GM12892 (cell line): ENCODE measurements at regions not wholly inside any gene's neighbourhood (a gene's known extent, or its start where the extent isn't known, plus 50 kb on each side); places are given as distances from the start of the nearest gene placed in this dataset.

Source experiments
- POLR2A ChIP-seq: IDR thresholded peaks from 2 replicates; pipeline ENCODE4 v1.6.1; 2011; ENCODE audit warnings: low read depth, low read length, control low read depth
- POLR2AphosphoS5 ChIP-seq: IDR thresholded peaks from 2 replicates; pipeline ENCODE4 v1.6.1; 2011; ENCODE audit warnings: low read depth, low read length, control low read depth
- TAF1 ChIP-seq: IDR thresholded peaks from 2 replicates; pipeline ENCODE4 v1.6.1; 2011; ENCODE audit warnings: low read depth, mild to moderate bottlenecking, control low read depth, low read length, borderline replicate concordance

DNA sequence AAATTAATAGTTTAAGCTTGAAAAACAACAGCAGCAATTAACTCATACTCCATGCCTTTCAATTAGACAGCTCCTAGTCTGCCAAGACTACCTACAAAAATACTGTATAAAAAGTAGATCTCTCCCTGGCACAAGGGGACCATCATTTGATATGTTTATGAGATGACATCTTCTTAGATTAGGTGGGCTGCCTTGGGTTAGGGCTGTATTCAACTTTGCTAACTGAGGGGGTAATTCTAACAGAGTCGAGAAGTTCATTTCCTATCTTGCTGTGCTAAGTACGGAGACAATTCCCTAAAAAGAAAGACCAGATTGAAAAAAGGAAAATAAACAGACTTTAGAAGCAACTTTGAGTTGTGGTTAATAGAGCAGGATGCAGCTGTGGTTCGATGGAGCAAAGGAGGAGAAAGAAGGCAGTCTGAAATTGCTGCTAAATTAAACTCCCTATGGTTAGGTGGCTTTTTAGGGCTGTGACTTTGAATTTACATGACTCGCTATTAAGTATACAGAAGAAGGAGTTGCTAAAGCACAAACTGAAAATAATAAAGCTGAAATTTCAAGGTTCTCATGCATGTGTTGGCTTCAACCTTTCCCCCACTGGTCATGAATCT lies 75.4 kb downstream of the CDC7 start:
- TF ChIP-seq POLR2A = no peak
- TF ChIP-seq TAF1 = no peak
- TF ChIP-seq POLR2AphosphoS5 = no peak
